GM23338 (cell line): ENCODE measurements at regions not wholly inside any gene's neighbourhood (a gene's known extent, or its start where the extent isn't known, plus 50 kb on each side); places are given as distances from the start of the nearest gene placed in this dataset.

Source experiments
- ATAC-seq: fragments of 200-7000 bp; cut with Tn5 transposase; 3 replicates; pipeline ENCODE4 v1.9.1; 2020
- DNase-seq: peaks from one replicate; pipeline ENCODE4 v3.0.0-alpha.2; 2015; ENCODE audit warnings: low spot score
- H2AFZ ChIP-seq: fragments of 200-600 bp; sonication (generic); 2 replicates; pipeline ENCODE4 v1.8.0; 2016; ENCODE audit warnings: antibody characterized with exemption, mild to moderate bottlenecking, moderate library complexity
- H3F3A ChIP-seq: fragments of 200-600 bp; sonication (generic); replicated peaks from 2 replicates; pipeline ENCODE4 v1.8.0; 2017; ENCODE audit warnings: antibody characterized with exemption, mixed run types, low read depth
- H3K27ac ChIP-seq: fragments of 200-600 bp; sonication (generic); 2 replicates; pipeline ENCODE4 v1.6.1; 2016; ENCODE audit warnings: low read depth
- H3K27me3 ChIP-seq: fragments of 200-600 bp; sonication (generic); 2 replicates; pipeline ENCODE4 v1.8.0; 2016; ENCODE audit warnings: mild to moderate bottlenecking, mixed run types, moderate library complexity; ENCODE audit not compliant: insufficient read depth
- H3K36me3 ChIP-seq: fragments of 200-600 bp; sonication (generic); 2 replicates; pipeline ENCODE4 v1.8.0; 2016; ENCODE audit warnings: mild to moderate bottlenecking; ENCODE audit not compliant: insufficient read depth
- H3K4me1 ChIP-seq: fragments of 200-600 bp; sonication (generic); 2 replicates; pipeline ENCODE4 v1.8.0; 2016; ENCODE audit warnings: mild to moderate bottlenecking, moderate library complexity; ENCODE audit not compliant: insufficient read depth
- H3K4me2 ChIP-seq: fragments of 200-600 bp; sonication (generic); 2 replicates; pipeline ENCODE4 v1.7.1; 2017; ENCODE audit warnings: mixed run types
- H3K4me3 ChIP-seq: fragments of 200-600 bp; sonication (generic); 2 replicates; pipeline ENCODE4 v1.6.1; 2016; ENCODE audit warnings: mixed run types
- H3K79me2 ChIP-seq: fragments of 200-600 bp; sonication (generic); replicated peaks from 2 replicates; pipeline ENCODE4 v1.8.0; 2017; ENCODE audit warnings: mild to moderate bottlenecking; ENCODE audit not compliant: insufficient read depth
- H3K9me2 ChIP-seq: fragments of 200-600 bp; sonication (generic); 2 replicates; pipeline ENCODE4 v1.8.0; 2017; ENCODE audit not compliant: insufficient read depth
- H4K20me1 ChIP-seq: fragments of 200-600 bp; sonication (generic); replicated peaks from 2 replicates; pipeline ENCODE4 v1.8.0; 2017; ENCODE audit warnings: mild to moderate bottlenecking; ENCODE audit not compliant: insufficient read depth
- H3K27ac Mint-ChIP-seq: 2 replicates; pipeline ENCODE4 v1.8.0; 2020; ENCODE audit warnings: inconsistent platforms, mild to moderate bottlenecking, moderate library complexity, mixed read lengths
- H3K27me3 Mint-ChIP-seq: 3 replicates; pipeline ENCODE4 v1.8.0; 2022; ENCODE audit warnings: low read depth, mild to moderate bottlenecking, moderate library complexity, mixed read lengths, inconsistent platforms; ENCODE audit not compliant: insufficient read depth, poor library complexity
- H3K36me3 Mint-ChIP-seq: 3 replicates; pipeline ENCODE4 v1.8.0; 2021; ENCODE audit warnings: low read depth, mild to moderate bottlenecking, inconsistent platforms, moderate library complexity, mixed read lengths
- H3K4me1 Mint-ChIP-seq: 3 replicates; pipeline ENCODE4 v1.8.0; 2020; ENCODE audit warnings: mild to moderate bottlenecking, inconsistent platforms, mixed read lengths
- H3K4me3 Mint-ChIP-seq: 3 replicates; pipeline ENCODE4 v1.8.0; 2021; ENCODE audit warnings: moderate library complexity, mild to moderate bottlenecking, inconsistent platforms, mixed read lengths
- H3K9me3 Mint-ChIP-seq: 3 replicates; pipeline ENCODE4 v1.8.0; 2020; ENCODE audit warnings: moderate library complexity, mild to moderate bottlenecking, inconsistent platforms, mixed read lengths
- CREB1 ChIP-seq: fragments of 250-450 bp; sonication (Bioruptor Pico); IDR thresholded peaks from 2 replicates; pipeline ENCODE4 v1.5.0; 2020; ENCODE audit warnings: low read depth, mild to moderate bottlenecking, moderate library complexity
- CTCF ChIP-seq, 2 experiments: fragments of 200-600 bp in 1 of 2; sonication (generic) in 1 of 2; conservative IDR thresholded peaks; 2 replicates each; pipeline versions ENCODE4 v1.5.1 to v1.6.1; 2016 to 2017; ENCODE audit warnings: antibody characterized with exemption in 2 of 2, low read depth in 2 of 2, mild to moderate bottlenecking in 2 of 2, moderate library complexity in 1 of 2
- ETS1 ChIP-seq: IDR thresholded peaks from 2 replicates; pipeline ENCODE4 v1.6.1; 2016; ENCODE audit warnings: antibody characterized with exemption
- EZH2 ChIP-seq: fragments of 200-600 bp; sonication (generic); IDR thresholded peaks from one replicate; pipeline ENCODE4 v1.8.0; 2017; ENCODE audit warnings: antibody characterized with exemption, mild to moderate bottlenecking, low read depth; ENCODE audit not compliant: unreplicated experiment
- EZH2phosphoT487 ChIP-seq: fragments of 200-600 bp; sonication (generic); IDR thresholded peaks from one replicate; pipeline ENCODE4 v1.8.1; 2018; ENCODE audit warnings: antibody characterized with exemption; ENCODE audit not compliant: unreplicated experiment
- JUNB ChIP-seq: IDR thresholded peaks from one replicate; pipeline ENCODE4 v1.6.1; 2016; ENCODE audit warnings: antibody characterized with exemption; ENCODE audit not compliant: unreplicated experiment
- NANOG ChIP-seq: IDR thresholded peaks from 2 replicates; pipeline ENCODE4 v1.6.1; 2016; ENCODE audit warnings: antibody characterized with exemption, borderline replicate concordance
- POLR2AphosphoS5 ChIP-seq: IDR thresholded peaks from 2 replicates; pipeline ENCODE4 v1.6.1; 2016; ENCODE audit warnings: antibody characterized with exemption, low read depth
- REST ChIP-seq: IDR thresholded peaks from one replicate; pipeline ENCODE4 v1.6.1; 2018; ENCODE audit warnings: antibody characterized with exemption; ENCODE audit not compliant: unreplicated experiment
- ZNF114 ChIP-seq: fragments of 250-450 bp; sonication (Bioruptor Pico); IDR thresholded peaks from 2 replicates; pipeline ENCODE4 v1.5.0; 2020; ENCODE audit warnings: mild to moderate bottlenecking, moderate library complexity
- ZNF331 ChIP-seq: fragments of 250-450 bp; sonication (Bioruptor Pico); IDR thresholded peaks from 2 replicates; pipeline ENCODE4 v1.5.0; 2020; ENCODE audit warnings: low read depth, mild to moderate bottlenecking, moderate library complexity

- TF ChIP-seq REST (no peak), NANOG (no peak), ZNF331 (CRISPR knock-in tag) (no peak), EZH2 (no peak), POLR2AphosphoS5 (no peak)
Measured at GRCh38 chr2:237254369-237254861, 159.5 kb downstream of the COL6A3 start (continued).

GRCh38 chr2:237254911-237255578 is 158.9 kb downstream of the COL6A3 start:
- no peak overlapping the region for H3K4me3 Mint-ChIP-seq
- Histone ChIP-seq H2AFZ (no peak overlapping the region), H3K27ac (no peak overlapping the region), H3K79me2 (no peaks in the 10 kb centered on the region), H3K4me1 (no peaks in the 10 kb centered on the region), H3K9me2 (0 out of 2 replicates have a peak, but pooled peaks cover 5% of the 10 kb centered on the region), H3K36me3 (no peaks in the 10 kb centered on the region), H3K4me3 (no peak overlapping the region), H3F3A (no peaks in the 10 kb centered on the region), H3K27me3 (no peaks in the 10 kb centered on the region), H3K4me2 (no peak overlapping the region), H4K20me1 (no peaks in the 10 kb centered on the region)
- H3K9me3 Mint-ChIP-seq = no peaks in the 10 kb centered on the region
- no peak for DNase-seq
- no peak for ATAC-seq
- H3K27me3 Mint-ChIP-seq = peaks cover 4% of the 10 kb centered on the region
- H3K4me1 Mint-ChIP-seq = peaks cover 14% of the 10 kb centered on the region
- no peak overlapping the region for H3K27ac Mint-ChIP-seq
- TF ChIP-seq CREB1 (CRISPR knock-in tag) = no peak
- no peaks in the 10 kb centered on the region for H3K36me3 Mint-ChIP-seq

- no peak for ATAC-seq
- H3K4me3 ChIP-seq = no peak overlapping the region
- no peaks in the 10 kb centered on the region for H3K4me1 ChIP-seq
- no peaks in the 10 kb centered on the region for H3K9me3 Mint-ChIP-seq
- H3F3A ChIP-seq = no peaks in the 10 kb centered on the region
- H2AFZ ChIP-seq = 0 out of 2 replicates have a peak overlapping the region, but pooled peaks have one; percentile 72
- no peak overlapping the region for H3K4me2 ChIP-seq
- no peaks in the 10 kb centered on the region for H4K20me1 ChIP-seq
- no peaks in the 10 kb centered on the region for H3K36me3 Mint-ChIP-seq
- H3K9me2 ChIP-seq = 0 out of 2 replicates have a peak, but pooled peaks cover 5% of the 10 kb centered on the region
- peaks cover 4% of the 10 kb centered on the region for H3K27me3 Mint-ChIP-seq
- no peak for DNase-seq
- H3K27ac ChIP-seq = no peak overlapping the region
- H3K36me3 ChIP-seq = no peaks in the 10 kb centered on the region
- peaks cover 14% of the 10 kb centered on the region for H3K4me1 Mint-ChIP-seq
- no peaks in the 10 kb centered on the region for H3K79me2 ChIP-seq
- no peak overlapping the region for H3K27ac Mint-ChIP-seq
- H3K4me3 Mint-ChIP-seq = no peak overlapping the region
- no peaks in the 10 kb centered on the region for H3K27me3 ChIP-seq
- TF ChIP-seq CTCF (conservative IDR thresholded peaks at IDR 0.05; ENCODE audit: low read depth in 2 of 2) (no peak), NANOG (no peak), REST (no peak), ZNF114 (CRISPR knock-in tag) (no peak), ETS1 (no peak), POLR2AphosphoS5 (no peak), EZH2 (no peak), JUNB (no peak), EZH2phosphoT487 (no peak), CREB1 (CRISPR knock-in tag) (no peak), ZNF331 (CRISPR knock-in tag) (no peak)
Measured at GRCh38 chr2:237256887-237257286, 157.1 kb downstream of the COL6A3 start.
